ENCODE measurements at regions not wholly inside any gene's neighbourhood (a gene's known extent, or its start where the extent isn't known, plus 50 kb on each side); places are given as distances from the start of the nearest gene placed in this dataset.

GRCh38 chr7:68800316-68800715 is 798.0 kb upstream of the AUTS2 start (continued):
- TF ChIP-seq, protein P1, sequence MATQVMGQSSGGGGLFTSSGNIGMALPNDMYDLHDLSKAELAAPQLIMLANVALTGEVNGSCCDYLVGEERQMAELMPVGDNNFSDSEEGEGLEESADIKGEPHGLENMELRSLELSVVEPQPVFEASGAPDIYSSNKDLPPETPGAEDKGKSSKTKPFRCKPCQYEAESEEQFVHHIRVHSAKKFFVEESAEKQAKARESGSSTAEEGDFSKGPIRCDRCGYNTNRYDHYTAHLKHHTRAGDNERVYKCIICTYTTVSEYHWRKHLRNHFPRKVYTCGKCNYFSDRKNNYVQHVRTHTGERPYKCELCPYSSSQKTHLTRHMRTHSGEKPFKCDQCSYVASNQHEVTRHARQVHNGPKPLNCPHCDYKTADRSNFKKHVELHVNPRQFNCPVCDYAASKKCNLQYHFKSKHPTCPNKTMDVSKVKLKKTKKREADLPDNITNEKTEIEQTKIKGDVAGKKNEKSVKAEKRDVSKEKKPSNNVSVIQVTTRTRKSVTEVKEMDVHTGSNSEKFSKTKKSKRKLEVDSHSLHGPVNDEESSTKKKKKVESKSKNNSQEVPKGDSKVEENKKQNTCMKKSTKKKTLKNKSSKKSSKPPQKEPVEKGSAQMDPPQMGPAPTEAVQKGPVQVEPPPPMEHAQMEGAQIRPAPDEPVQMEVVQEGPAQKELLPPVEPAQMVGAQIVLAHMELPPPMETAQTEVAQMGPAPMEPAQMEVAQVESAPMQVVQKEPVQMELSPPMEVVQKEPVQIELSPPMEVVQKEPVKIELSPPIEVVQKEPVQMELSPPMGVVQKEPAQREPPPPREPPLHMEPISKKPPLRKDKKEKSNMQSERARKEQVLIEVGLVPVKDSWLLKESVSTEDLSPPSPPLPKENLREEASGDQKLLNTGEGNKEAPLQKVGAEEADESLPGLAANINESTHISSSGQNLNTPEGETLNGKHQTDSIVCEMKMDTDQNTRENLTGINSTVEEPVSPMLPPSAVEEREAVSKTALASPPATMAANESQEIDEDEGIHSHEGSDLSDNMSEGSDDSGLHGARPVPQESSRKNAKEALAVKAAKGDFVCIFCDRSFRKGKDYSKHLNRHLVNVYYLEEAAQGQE (IDR thresholded peaks at IDR 0.05), result no peak
- no peak for TF ChIP-seq ATF3 (IDR thresholded peaks at IDR 0.05)
- TF ChIP-seq HNF4A (conservative IDR thresholded peaks at IDR 0.05), result no peak
- TF ChIP-seq TAF1 (conservative IDR thresholded peaks at IDR 0.05), result no peak
- TF ChIP-seq MAX (IDR thresholded peaks at IDR 0.05), result no peak
- TF ChIP-seq RXRA (IDR thresholded peaks at IDR 0.05), result no peak
- no peak for TF ChIP-seq FOXA2 (IDR thresholded peaks at IDR 0.05)
- TF ChIP-seq JUND (IDR thresholded peaks at IDR 0.05), result no peak

- Histone ChIP-seq H3K27ac (ENCODE audit: low read depth in 1 of 2, low read length in 2 of 2) (no peak overlapping the region), H3K4me3 (ENCODE audit: low read depth in 1 of 3, low read length in 3 of 3) (no peak overlapping the region), H3K9ac (ENCODE audit: low read depth in 1 of 2, low read length in 2 of 2) (no peak overlapping the region), H3K36me3 (ENCODE audit: control insufficient read depth in 4 of 4, insufficient read depth in 3 of 4, low read depth in 1 of 4, low read length in 3 of 4) (no peaks in the 10 kb centered on the region), H3K9me3 (ENCODE audit: control insufficient read depth in 4 of 4, low read length in 3 of 4) (no peaks in the 10 kb centered on the region), H3K27me3 (ENCODE audit: control insufficient read depth in 4 of 4, insufficient read depth in 4 of 4, low read length in 3 of 4) (no peaks in the 10 kb centered on the region), H3K4me1 (ENCODE audit: control insufficient read depth in 4 of 4, insufficient read depth in 4 of 4, low read length in 3 of 4) (no peaks in the 10 kb centered on the region)
- no peak for DNase-seq (ENCODE audit: low spot score)
- 87% methylated on average over 5 of the region's 5 CpGs for WGBS
- TF ChIP-seq GABPA (IDR thresholded peaks at IDR 0.05 in 1 of 2, conservative IDR thresholded peaks at IDR 0.05 in 1 of 2), result no peak
- no peak for TF ChIP-seq HNF4A (conservative IDR thresholded peaks at IDR 0.05)
- no peak for TF ChIP-seq EGR1 (IDR thresholded peaks at IDR 0.05; ENCODE audit: low read depth in 2 of 2)
- no peak for TF ChIP-seq SP1 (IDR thresholded peaks at IDR 0.05)
- no peak for TF ChIP-seq HNF4G (IDR thresholded peaks at IDR 0.05)
- no peak for TF ChIP-seq JUND (IDR thresholded peaks at IDR 0.05)
- no peak for TF ChIP-seq RXRA (IDR thresholded peaks at IDR 0.05)
- TF ChIP-seq CTCF (IDR thresholded peaks at IDR 0.05; ENCODE audit: low read depth, low read length, missing input control), result no peak
Measured at GRCh38 chr7:68805159-68805558, 793.1 kb upstream of the AUTS2 start.

DNA sequence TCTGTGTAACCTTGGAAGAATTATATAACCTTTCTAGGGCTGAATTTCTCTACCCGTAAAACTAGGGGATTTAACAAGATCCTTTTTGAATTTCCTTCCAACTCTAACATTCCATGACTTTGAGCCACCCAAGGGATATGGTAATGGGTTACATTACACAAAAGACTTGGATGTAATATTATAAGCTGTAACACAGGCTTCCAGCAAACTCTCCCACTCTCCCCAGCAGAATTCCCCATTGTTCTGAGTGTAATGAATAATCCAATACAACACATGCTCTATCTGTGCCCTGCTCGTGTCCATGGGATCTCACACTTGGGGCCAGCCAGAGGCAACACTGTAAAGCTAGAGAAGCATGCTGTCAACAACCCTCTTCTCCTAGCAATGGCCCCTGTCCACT is 790.6 kb upstream of the AUTS2 start:
- H3K9ac ChIP-seq (ENCODE audit: low read depth in 1 of 2, low read length in 2 of 2), result no peak overlapping the region
- 86% methylated on average over 2 of the region's 2 CpGs for WGBS
- no peaks in the 10 kb centered on the region for H3K9me3 ChIP-seq (ENCODE audit: control insufficient read depth in 4 of 4, low read length in 3 of 4)
- H3K36me3 ChIP-seq (ENCODE audit: control insufficient read depth in 4 of 4, insufficient read depth in 3 of 4, low read depth in 1 of 4, low read length in 3 of 4), result no peaks in the 10 kb centered on the region
- no peak for TF ChIP-seq EGR1 (IDR thresholded peaks at IDR 0.05; ENCODE audit: low read depth in 2 of 2)
- no peak for TF ChIP-seq GABPA (IDR thresholded peaks at IDR 0.05 in 1 of 2, conservative IDR thresholded peaks at IDR 0.05 in 1 of 2)
- no peak for TF ChIP-seq MAX (IDR thresholded peaks at IDR 0.05)
- TF ChIP-seq TAF1 (conservative IDR thresholded peaks at IDR 0.05), result no peak
- TF ChIP-seq RXRA (IDR thresholded peaks at IDR 0.05), result no peak
- TF ChIP-seq NR2F2 (IDR thresholded peaks at IDR 0.05), result no peak
- TF ChIP-seq ATF3 (IDR thresholded peaks at IDR 0.05), result no peak
- H3K4me1 ChIP-seq (ENCODE audit: control insufficient read depth in 4 of 4, insufficient read depth in 4 of 4, low read length in 3 of 4), result no peaks in the 10 kb centered on the region
- DNase-seq (ENCODE audit: low spot score), result no peak
- H3K27me3 ChIP-seq (ENCODE audit: control insufficient read depth in 4 of 4, insufficient read depth in 4 of 4, low read length in 3 of 4), result no peaks in the 10 kb centered on the region
- no peak overlapping the region for H3K27ac ChIP-seq (ENCODE audit: low read depth in 1 of 2, low read length in 2 of 2)
- H3K4me3 ChIP-seq (ENCODE audit: low read depth in 1 of 3, low read length in 3 of 3), result no peak overlapping the region
